Epithelial cell of proximal tubule (primary cell): ENCODE measurements at regions not wholly inside any gene's neighbourhood (a gene's known extent, or its start where the extent isn't known, plus 50 kb on each side); places are given as distances from the start of the nearest gene placed in this dataset.

Experiments
- DNase-seq: peaks from one replicate; pipeline ENCODE4 v3.0.0-alpha.2; 2011; ENCODE audit warnings: low read depth
- H3K4me3 ChIP-seq: 2 replicates; pipeline ENCODE4 v1.5.1; 2011; ENCODE audit warnings: low read depth, mild to moderate bottlenecking, low read length
- TF ChIP-seq, protein P1 (sequence below): conservative IDR thresholded peaks from 2 replicates; pipeline ENCODE4 v1.5.1; 2012; ENCODE audit warnings: low read depth, mild to moderate bottlenecking, low read length

DNA sequence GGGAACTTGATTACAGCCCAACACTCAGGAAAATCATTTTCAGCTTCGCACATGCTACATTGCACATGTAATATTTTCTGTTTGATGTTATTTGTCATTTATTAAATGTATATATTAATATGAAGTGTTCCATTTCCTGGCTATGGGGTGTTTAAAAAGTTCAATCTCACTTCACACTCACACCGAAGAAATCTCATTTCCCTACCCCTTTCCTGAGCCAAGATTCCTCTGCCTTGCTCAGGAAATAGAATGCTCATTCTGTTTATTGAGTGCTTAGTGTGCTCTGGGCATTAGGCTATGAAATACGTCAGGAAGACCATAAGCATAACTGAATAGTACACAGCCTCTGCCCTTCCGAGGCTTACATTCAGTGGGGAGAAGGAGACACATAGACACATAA, 331.9 kb upstream of the TSHZ3 start:
- H3K4me3 ChIP-seq = no peak overlapping the region
- TF ChIP-seq, protein P1, sequence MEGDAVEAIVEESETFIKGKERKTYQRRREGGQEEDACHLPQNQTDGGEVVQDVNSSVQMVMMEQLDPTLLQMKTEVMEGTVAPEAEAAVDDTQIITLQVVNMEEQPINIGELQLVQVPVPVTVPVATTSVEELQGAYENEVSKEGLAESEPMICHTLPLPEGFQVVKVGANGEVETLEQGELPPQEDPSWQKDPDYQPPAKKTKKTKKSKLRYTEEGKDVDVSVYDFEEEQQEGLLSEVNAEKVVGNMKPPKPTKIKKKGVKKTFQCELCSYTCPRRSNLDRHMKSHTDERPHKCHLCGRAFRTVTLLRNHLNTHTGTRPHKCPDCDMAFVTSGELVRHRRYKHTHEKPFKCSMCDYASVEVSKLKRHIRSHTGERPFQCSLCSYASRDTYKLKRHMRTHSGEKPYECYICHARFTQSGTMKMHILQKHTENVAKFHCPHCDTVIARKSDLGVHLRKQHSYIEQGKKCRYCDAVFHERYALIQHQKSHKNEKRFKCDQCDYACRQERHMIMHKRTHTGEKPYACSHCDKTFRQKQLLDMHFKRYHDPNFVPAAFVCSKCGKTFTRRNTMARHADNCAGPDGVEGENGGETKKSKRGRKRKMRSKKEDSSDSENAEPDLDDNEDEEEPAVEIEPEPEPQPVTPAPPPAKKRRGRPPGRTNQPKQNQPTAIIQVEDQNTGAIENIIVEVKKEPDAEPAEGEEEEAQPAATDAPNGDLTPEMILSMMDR = no peak
- no peak for DNase-seq

DNA sequence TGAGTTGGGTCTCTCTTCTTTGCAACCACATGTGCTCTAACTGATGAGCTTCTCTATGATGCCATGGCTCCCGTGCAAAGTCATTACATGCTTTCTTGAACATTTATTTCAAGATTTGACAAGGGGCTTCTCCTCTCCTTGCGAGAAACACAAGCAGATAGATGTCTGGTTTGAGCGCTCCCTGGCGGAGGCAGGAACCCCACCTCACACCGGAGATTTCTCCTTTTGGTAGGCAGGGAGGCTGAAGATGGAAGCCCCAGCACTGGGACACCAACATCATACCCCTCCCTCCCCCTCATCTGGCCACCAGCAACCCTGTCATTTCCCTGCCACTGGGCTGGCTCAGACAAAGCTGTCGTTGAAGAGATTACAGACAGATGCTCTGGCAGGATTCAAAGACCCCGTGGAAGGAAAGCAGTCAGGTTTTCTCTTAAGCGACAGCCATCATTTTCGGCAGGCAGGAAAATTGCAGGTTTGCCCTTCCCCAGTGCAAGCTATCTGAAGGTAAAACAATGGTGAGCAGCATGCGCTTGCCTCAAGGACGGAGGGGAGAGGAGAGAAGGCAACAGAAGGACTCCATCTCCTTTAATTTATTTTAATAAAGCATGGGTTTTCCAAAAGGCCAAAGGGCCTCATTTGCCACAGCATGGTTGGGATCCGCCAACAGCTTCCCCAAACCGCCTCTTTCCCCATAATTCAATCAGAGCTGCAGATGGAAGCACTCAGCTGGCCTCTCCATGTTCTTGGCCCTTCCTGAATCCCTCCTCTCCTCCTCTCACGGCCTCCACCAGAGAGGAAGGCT, 344.1 kb upstream of the TSHZ3 start:
- no peak for DNase-seq
- TF ChIP-seq, protein P1 = no peak
- no peak overlapping the region for H3K4me3 ChIP-seq

DNA sequence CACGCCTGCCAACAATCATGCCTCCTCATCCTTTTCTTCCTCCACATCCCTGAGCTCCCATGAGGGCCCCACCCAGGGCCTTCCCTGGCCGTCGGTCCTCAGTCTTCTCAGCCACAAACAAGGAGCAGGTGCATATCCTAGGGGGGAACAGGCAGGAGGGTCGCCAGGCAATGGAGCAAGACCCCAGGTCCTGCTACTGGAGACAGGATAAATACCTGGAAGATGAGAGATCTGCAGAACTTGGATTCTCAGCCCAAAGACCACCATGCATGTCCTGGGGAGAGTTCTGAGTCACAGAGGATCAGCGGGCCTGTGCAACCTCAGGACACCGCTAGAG, 344.7 kb upstream of the TSHZ3 start:
- H3K4me3 ChIP-seq = no peak overlapping the region
- TF ChIP-seq, protein P1 = no peak
- DNase-seq = no peak

DNA sequence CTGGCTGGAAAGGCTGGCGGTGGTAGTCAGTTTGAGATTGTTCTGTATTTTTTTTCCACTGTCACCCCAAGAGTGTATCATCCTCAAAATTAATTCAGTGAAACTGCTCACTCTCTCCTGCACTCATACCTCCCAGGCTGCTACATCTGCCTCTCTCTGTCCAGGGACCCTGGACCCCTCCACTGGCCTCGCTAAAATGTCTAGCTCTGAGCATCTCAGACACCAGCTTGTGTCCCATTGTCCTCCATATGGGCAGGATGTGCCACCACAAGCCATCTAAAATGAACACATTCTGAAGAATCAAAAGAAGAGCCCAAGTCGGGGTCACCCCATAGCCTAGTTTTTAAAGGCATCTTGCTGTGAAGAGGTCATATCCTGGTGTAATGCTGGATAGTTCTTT, 345.5 kb upstream of the TSHZ3 start:
- no peak for DNase-seq
- TF ChIP-seq, protein P1 = no peak
- no peak overlapping the region for H3K4me3 ChIP-seq

DNA sequence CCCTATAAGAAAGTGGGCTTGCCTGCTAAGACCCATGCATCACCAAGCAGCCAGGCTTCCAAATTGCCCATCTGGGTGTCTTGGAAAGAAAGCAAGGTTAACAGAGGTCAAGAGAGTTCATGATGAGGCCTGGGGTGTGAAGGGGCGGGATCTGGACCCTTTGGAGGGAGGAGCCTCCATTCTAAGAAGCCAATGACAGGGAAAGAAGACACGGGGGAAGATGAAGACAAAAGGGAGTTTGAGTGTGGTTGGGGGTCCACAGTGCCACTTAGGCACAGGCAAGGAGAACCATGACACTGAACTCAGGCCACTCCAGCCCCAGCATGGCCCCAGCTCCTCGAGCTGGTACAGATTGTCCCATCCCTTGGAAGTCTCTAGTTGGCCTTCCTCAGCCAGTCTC, 350.2 kb upstream of the TSHZ3 start:
- H3K4me3 ChIP-seq = no peak overlapping the region
- TF ChIP-seq, protein P1 = no peak
- DNase-seq = no peak

DNA sequence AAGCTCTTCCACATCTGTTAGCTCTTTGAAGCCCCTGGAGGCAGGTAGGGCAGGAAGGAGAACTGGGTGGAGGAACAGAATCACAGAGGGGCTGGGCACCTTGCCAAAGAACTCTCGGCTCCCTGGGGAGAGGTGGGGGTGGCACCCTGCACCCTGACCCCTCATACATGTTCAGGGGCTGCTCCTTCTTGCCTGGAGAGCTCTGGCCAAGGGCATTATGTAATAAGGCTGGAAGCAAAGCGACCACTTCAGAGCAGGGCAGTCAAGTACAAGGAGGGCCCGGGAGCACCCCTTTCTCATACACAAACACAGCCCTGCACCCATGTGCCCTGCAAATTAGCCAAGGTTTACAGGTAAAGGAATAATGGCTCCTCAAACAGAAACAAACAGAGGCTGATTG, 351.9 kb upstream of the TSHZ3 start:
- no peak overlapping the region for H3K4me3 ChIP-seq
- no peak for DNase-seq
- TF ChIP-seq, protein P1 = no peak

DNA sequence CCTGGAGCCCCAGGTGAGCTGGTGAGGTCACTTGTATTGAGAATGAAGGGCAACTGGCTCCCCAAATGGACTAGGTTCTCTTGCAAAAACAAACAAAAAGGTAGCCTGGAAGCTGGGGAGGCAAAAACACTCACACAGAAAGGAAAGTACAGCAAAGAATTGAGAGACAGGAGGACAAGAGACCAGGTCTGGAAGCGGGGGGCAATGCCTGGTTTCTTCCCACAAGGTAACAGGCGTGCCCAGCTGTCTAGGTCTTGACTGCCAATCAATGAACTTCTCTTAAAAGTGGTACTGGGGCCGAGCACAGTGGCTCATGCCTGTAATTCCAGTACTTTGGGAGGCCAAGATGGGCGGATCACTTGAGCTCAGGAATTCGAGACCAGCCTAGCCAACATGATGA, 356.4 kb upstream of the TSHZ3 start:
- TF ChIP-seq, protein P1 = no peak
- no peak overlapping the region for H3K4me3 ChIP-seq

More for the DNA sequence above, 356.4 kb upstream of the TSHZ3 start:
- DNase-seq = no peak
